ENCODE measurements at regions not wholly inside any gene's neighbourhood (a gene's known extent, or its start where the extent isn't known, plus 50 kb on each side); places are given as distances from the start of the nearest gene placed in this dataset.
"Not testable (repeated sequence)": the region's sequence is repeated elsewhere in the genome, so short reads cannot be mapped to it uniquely, and the experiment has no call there.

DNA sequence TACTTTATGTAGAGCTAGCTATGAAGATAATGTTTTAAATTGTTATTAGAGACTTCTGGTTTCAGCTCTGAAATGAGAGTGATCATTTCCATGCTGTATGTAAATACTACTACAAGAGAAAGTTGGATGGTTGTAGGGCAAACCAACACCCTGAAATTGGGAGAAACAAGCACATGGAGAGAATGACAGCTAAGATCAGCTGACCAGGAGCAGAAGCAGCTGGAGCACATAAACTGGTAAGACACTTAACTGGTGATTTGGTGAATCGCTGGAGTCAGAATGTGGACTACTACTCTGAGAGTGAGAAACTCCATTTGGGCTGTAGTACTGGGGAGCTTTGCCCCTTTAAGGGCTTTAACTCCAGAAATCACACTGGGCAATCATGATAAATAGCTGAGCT lies 226.8 kb downstream of the RND3 start:
- H3K4me1 ChIP-seq (ENCODE audit: low read depth): no peaks in the 10 kb centered on the region
- no peaks in the 10 kb centered on the region for H3K9me3 ChIP-seq (ENCODE audit: low read depth)
- H3K27me3 ChIP-seq: no peaks in the 10 kb centered on the region
- TF ChIP-seq, protein P1, sequence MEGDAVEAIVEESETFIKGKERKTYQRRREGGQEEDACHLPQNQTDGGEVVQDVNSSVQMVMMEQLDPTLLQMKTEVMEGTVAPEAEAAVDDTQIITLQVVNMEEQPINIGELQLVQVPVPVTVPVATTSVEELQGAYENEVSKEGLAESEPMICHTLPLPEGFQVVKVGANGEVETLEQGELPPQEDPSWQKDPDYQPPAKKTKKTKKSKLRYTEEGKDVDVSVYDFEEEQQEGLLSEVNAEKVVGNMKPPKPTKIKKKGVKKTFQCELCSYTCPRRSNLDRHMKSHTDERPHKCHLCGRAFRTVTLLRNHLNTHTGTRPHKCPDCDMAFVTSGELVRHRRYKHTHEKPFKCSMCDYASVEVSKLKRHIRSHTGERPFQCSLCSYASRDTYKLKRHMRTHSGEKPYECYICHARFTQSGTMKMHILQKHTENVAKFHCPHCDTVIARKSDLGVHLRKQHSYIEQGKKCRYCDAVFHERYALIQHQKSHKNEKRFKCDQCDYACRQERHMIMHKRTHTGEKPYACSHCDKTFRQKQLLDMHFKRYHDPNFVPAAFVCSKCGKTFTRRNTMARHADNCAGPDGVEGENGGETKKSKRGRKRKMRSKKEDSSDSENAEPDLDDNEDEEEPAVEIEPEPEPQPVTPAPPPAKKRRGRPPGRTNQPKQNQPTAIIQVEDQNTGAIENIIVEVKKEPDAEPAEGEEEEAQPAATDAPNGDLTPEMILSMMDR (IDR thresholded peaks at IDR 0.05; ENCODE audit: low read depth, low read length): no peak
- no peak overlapping the region for H3K27ac ChIP-seq
- H3K36me3 ChIP-seq: no peaks in the 10 kb centered on the region
- peak in 1 of 2 donors; percentile 6 for DNase-seq (ENCODE audit: low read depth in 1 of 2, low spot score in 1 of 2)
- no peak overlapping the region for H3K4me3 ChIP-seq

DNA sequence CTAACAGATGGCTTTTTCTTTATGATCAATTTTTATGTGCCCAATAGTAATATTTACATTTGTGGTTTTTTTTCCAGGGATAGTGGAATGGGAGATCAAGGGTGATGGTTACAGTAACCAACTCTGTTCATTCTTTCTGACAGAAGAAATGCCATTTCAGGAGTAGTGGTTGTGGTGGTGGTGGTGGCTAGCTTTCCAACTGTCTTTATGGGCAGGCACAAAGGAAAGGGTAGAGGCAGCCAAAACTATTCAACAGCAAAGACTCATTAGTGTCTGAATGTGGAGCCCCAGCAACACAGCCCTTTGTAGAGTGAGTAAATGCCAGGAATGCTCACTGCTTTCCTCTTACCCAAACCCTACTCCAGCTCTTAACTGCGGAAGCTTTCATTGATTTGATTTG lies 227.7 kb downstream of the RND3 start:
- Histone ChIP-seq H3K9me3 (ENCODE audit: low read depth) (no peaks in the 10 kb centered on the region), H3K4me1 (ENCODE audit: low read depth) (no peaks in the 10 kb centered on the region), H3K4me3 (no peak overlapping the region), H3K27me3 (no peaks in the 10 kb centered on the region), H3K27ac (no peak overlapping the region), H3K36me3 (no peaks in the 10 kb centered on the region)
- DNase-seq (ENCODE audit: low read depth in 1 of 2, low spot score in 1 of 2): no peak
- TF ChIP-seq, protein P1 (IDR thresholded peaks at IDR 0.05; ENCODE audit: low read depth, low read length): no peak

DNA sequence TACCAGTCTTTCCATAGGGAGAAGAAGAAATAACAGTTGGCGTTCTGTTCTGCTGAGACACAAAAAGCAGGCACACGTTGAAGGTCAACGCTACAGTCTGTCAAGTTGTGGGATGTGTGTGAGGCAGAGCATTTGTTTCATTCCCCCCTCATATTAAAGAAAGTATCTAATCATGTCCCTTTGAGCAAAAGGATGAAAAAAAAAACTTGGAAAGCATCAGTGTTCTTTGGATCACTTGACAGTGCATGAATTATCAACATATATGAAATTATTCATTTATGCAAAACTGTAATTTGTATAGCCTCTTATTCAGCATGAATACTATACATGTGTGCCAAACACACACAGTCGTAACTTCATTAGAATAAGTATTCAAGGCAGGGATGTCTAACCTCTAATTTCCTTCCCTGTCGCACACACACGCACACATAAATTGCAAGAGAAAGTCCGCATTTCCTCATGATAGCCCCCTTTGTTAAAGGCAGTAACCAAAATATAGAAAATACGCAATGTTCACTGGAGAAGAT lies 228.6 kb downstream of the RND3 start:
- Histone ChIP-seq H3K27ac (no peak overlapping the region), H3K4me1 (ENCODE audit: low read depth) (no peaks in the 10 kb centered on the region), H3K27me3 (no peaks in the 10 kb centered on the region), H3K9me3 (ENCODE audit: low read depth) (no peaks in the 10 kb centered on the region), H3K4me3 (no peak overlapping the region), H3K36me3 (no peaks in the 10 kb centered on the region)
- no peak for DNase-seq (ENCODE audit: low read depth in 1 of 2, low spot score in 1 of 2)
- TF ChIP-seq, protein P1 (IDR thresholded peaks at IDR 0.05; ENCODE audit: low read depth, low read length): no peak

DNA sequence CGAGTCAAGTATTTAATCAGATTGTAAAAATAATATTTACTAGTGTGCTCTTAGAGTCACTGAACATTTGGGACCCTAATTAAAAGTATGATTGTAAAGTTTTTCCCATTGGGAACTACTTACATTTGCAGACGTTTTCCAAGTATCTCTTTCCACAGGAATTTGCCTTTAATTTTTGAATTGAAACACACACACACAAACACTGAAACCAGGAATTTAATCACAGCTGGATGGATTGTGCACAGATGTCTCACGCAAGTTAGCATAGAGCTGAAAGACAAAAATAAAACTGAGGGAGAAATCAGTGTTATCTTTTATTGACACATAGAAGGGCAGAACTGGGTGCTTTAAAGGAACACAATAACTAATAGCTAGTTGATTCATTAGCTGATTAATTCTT lies 230.7 kb downstream of the RND3 start:
- Histone ChIP-seq H3K4me3 (no peak overlapping the region), H3K4me1 (ENCODE audit: low read depth) (no peaks in the 10 kb centered on the region), H3K27ac (no peak overlapping the region), H3K9me3 (ENCODE audit: low read depth) (no peaks in the 10 kb centered on the region), H3K36me3 (no peaks in the 10 kb centered on the region), H3K27me3 (no peaks in the 10 kb centered on the region)
- TF ChIP-seq, protein P1 (IDR thresholded peaks at IDR 0.05; ENCODE audit: low read depth, low read length): no peak
- DNase-seq (ENCODE audit: low read depth in 1 of 2, low spot score in 1 of 2): no peak

DNA sequence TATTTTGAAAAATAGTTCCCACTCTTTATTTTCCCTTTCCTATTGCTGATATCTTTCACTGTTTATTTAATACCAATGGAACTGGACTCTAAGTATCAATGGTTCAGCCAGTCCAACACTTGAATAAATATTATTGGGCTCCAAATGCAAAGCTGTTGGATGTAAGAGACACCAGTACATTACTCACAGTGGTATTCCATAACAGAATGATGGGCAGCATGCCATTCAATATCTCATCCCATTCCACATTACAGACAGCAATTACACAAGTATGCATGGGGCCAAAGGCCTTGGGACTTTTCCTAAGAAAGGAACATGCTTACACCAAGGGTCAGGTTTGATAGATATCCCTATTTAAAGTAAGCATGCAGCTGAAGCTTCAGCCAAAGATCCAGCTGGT lies 231.9 kb downstream of the RND3 start:
- TF ChIP-seq, protein P1 (IDR thresholded peaks at IDR 0.05; ENCODE audit: low read depth, low read length): no peak

DNA sequence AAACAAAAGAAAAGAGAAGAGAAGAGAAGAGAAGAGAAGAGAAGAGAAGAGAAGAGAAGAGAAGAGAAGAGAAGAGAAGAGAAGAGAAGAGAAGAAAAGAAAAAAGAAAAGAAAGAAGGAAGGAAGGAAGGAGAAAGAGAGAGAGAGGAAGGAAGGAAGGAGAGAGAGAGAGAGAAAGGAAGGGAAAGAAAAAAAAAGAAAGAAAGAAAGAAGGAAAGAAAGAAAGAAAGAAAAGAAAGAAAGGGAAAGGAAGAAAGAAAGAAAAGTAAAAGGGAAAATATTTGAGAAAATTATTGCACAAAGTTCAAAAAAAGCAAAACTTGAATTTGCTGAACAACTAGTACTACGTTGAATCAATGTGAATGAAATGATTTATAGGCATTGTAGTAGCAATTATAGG lies 237.7 kb downstream of the RND3 start:
- not testable (repeated sequence) for DNase-seq (ENCODE audit: low read depth in 1 of 2, low spot score in 1 of 2); H3K4me1 ChIP-seq (ENCODE audit: low read depth); H3K27me3 ChIP-seq; H3K27ac ChIP-seq; H3K9me3 ChIP-seq (ENCODE audit: low read depth); H3K4me3 ChIP-seq; H3K36me3 ChIP-seq

More for the DNA sequence above, 231.9 kb downstream of the RND3 start:
- Histone ChIP-seq H3K27me3 (no peaks in the 10 kb centered on the region), H3K36me3 (no peaks in the 10 kb centered on the region), H3K4me3 (no peak overlapping the region), H3K9me3 (ENCODE audit: low read depth) (no peaks in the 10 kb centered on the region), H3K27ac (no peak overlapping the region), H3K4me1 (ENCODE audit: low read depth) (no peaks in the 10 kb centered on the region)
- peak in 1 of 2 donors; percentile 37 for DNase-seq (ENCODE audit: low read depth in 1 of 2, low spot score in 1 of 2)
